VCaP (cell line): ENCODE measurements at regions not wholly inside any gene's neighbourhood (a gene's known extent, or its start where the extent isn't known, plus 50 kb on each side); places are given as distances from the start of the nearest gene placed in this dataset.

ENCODE experiments used
- H3K27ac ChIP-seq: fragments of 450-650 bp; 2 replicates; pipeline ENCODE4 v1.5.1; 2017
- CTCF ChIP-seq: fragments of 450-650 bp; conservative IDR thresholded peaks from 2 replicates; pipeline ENCODE4 v1.5.1; 2017; ENCODE audit warnings: mild to moderate bottlenecking, moderate library complexity

- TF ChIP-seq CTCF: no peak
- H3K27ac ChIP-seq: no peak overlapping the region
Observed at GRCh38 chr12:19588951-19589350, 149.7 kb downstream of the AEBP2 start.

GRCh38 chr12:19591951-19592350, 152.7 kb downstream of the AEBP2 start:
- no peak for TF ChIP-seq CTCF
- H3K27ac ChIP-seq: no peak overlapping the region

- H3K27ac ChIP-seq: no peak overlapping the region
- TF ChIP-seq CTCF: no peak
Observed at GRCh38 chr12:19596434-19597166, 157.3 kb downstream of the AEBP2 start.

- no peak for TF ChIP-seq CTCF
- no peak overlapping the region for H3K27ac ChIP-seq
Observed at GRCh38 chr12:19597167-19598026, 158.1 kb downstream of the AEBP2 start.

- H3K27ac ChIP-seq: no peak overlapping the region
- TF ChIP-seq CTCF: no peak
Observed at GRCh38 chr12:19605720-19606119, 166.4 kb downstream of the AEBP2 start.

- H3K27ac ChIP-seq: peak overlapping the region; percentile 69
- TF ChIP-seq CTCF: no peak
Observed at GRCh38 chr12:19608039-19608438, 168.7 kb downstream of the AEBP2 start.

- no peak for TF ChIP-seq CTCF
- no peak overlapping the region for H3K27ac ChIP-seq
Observed at GRCh38 chr12:19613051-19613535, 173.8 kb downstream of the AEBP2 start.
